NCI-H2227 treated with DMSO at 0.1 percent for 48 hours (cell line): ENCODE measurements at regions not wholly inside any gene's neighbourhood (a gene's known extent, or its start where the extent isn't known, plus 50 kb on each side); places are given as distances from the start of the nearest gene placed in this dataset.
A peak's percentile ranks its signal among the peaks of the same experiment; 100 is the strongest.
"Not testable (repeated sequence)": the region's sequence is repeated elsewhere in the genome, so short reads cannot be mapped to it uniquely, and the experiment has no call there.

ENCODE experiments used
- DNase-seq: peaks from one replicate; lab custom pipeline; 2025; lab: John Stamatoyannopoulos, UW

- no peak for DNase-seq
These were observed 148.6 kb upstream of the FOXN3 start for GRCh38 chr14:89565607-89566006.

- DNase-seq, result no peak
These were observed 148.0 kb upstream of the FOXN3 start for GRCh38 chr14:89564989-89565388.

GRCh38 chr14:89564286-89564957 is 147.4 kb upstream of the FOXN3 start:
- DNase-seq, result no peak

GRCh38 chr14:89563471-89563870 is 146.4 kb upstream of the FOXN3 start:
- no peak for DNase-seq

GRCh38 chr14:89551955-89552354 is 134.9 kb upstream of the FOXN3 start:
- DNase-seq, result no peak

GRCh38 chr14:89551432-89551831 is 134.4 kb upstream of the FOXN3 start:
- no peak for DNase-seq

GRCh38 chr14:89550821-89551220 is 133.8 kb upstream of the FOXN3 start:
- no peak for DNase-seq

GRCh38 chr14:89549381-89550125 is 132.5 kb upstream of the FOXN3 start:
- DNase-seq, result no peak

GRCh38 chr14:89547047-89547446 is 130.0 kb upstream of the FOXN3 start:
- not testable (repeated sequence) for DNase-seq

GRCh38 chr14:89544636-89545301 is 127.7 kb upstream of the FOXN3 start:
- no peak for DNase-seq

GRCh38 chr14:89543425-89543790 is 126.4 kb upstream of the FOXN3 start:
- no peak for DNase-seq

GRCh38 chr14:89542786-89543424 is 125.9 kb upstream of the FOXN3 start:
- peak; percentile 31 for DNase-seq

- no peak for DNase-seq
These were observed 123.9 kb upstream of the FOXN3 start for GRCh38 chr14:89540830-89541470.

- DNase-seq, result no peak
These were observed 123.2 kb upstream of the FOXN3 start for GRCh38 chr14:89540009-89540829.

- DNase-seq, result no peak
These were observed 120.9 kb upstream of the FOXN3 start for GRCh38 chr14:89537911-89538310.

- no peak for DNase-seq
These were observed 118.1 kb upstream of the FOXN3 start for GRCh38 chr14:89534902-89535685.

GRCh38 chr14:89533766-89534165 is 116.7 kb upstream of the FOXN3 start:
- no peak for DNase-seq

- no peak for DNase-seq
These were observed 116.1 kb upstream of the FOXN3 start for GRCh38 chr14:89533136-89533535.

- DNase-seq, result no peak
These were observed 114.8 kb upstream of the FOXN3 start for GRCh38 chr14:89531661-89532335.
